Activated CD4-positive, alpha-beta T cell treated with anti-CD3 and anti-CD28 coated beads, Interleukin-10, Interleukin-2, amounts not matched to agents 100 ng/mL and 50 ng/mL, durations not matched to agents 16 hours and 8 hours (primary cell): ENCODE measurements at regions not wholly inside any gene's neighbourhood (a gene's known extent, or its start where the extent isn't known, plus 50 kb on each side); places are given as distances from the start of the nearest gene placed in this dataset.

Experiments used
- DNase-seq: peaks from one replicate; pipeline ENCODE4 v3.0.0-alpha.2; 2020

DNA sequence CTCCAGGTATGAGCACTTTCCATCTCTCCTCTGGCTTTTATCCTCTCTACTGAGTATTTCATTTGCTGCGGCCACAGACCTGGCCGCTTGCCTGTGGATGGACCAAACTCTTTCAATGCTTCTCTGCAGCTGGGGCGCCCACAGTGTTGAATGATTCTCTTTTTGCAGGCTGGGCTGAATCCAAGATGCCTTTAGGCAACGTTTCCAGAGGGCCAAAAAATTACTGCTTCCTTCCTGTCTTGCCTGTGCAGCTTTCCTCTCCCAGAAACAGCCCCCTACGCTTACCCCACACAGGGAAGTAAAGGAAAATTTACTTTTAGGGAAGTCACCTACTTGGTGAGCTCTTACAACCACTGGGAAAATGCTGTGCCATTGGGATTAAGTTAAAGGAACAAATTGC is 55.6 kb upstream of the JDP2 start:
- no peak for DNase-seq

GRCh38 chr14:75373133-75373532 is 54.7 kb upstream of the JDP2 start:
- DNase-seq = no peak

- no peak for DNase-seq
Measured at GRCh38 chr14:75373616-75374015, 54.2 kb upstream of the JDP2 start.

- DNase-seq = no peak
Measured at GRCh38 chr14:75374911-75375310, 52.9 kb upstream of the JDP2 start.

- DNase-seq = no peak
Measured at GRCh38 chr14:75375983-75376382, 51.8 kb upstream of the JDP2 start.
